Ishikawa (cell line): ENCODE measurements at regions not wholly inside any gene's neighbourhood (a gene's known extent, or its start where the extent isn't known, plus 50 kb on each side); places are given as distances from the start of the nearest gene placed in this dataset.

ENCODE experiments used
- CEBPB ChIP-seq: IDR thresholded peaks from 2 replicates; pipeline ENCODE4 v1.6.1; 2012
- CREB1 ChIP-seq: IDR thresholded peaks from 2 replicates; pipeline ENCODE4 v1.6.1; 2012; ENCODE audit warnings: low read depth
- EGR1 ChIP-seq: IDR thresholded peaks from 2 replicates; pipeline ENCODE4 v1.6.1; 2012
- EP300 ChIP-seq: IDR thresholded peaks from 2 replicates; pipeline ENCODE4 v1.6.1; 2012; ENCODE audit warnings: borderline replicate concordance
- FOXM1 ChIP-seq: IDR thresholded peaks from 2 replicates; pipeline ENCODE4 v1.6.1; 2012; ENCODE audit warnings: low read depth, borderline replicate concordance
- NFIC ChIP-seq: IDR thresholded peaks from 2 replicates; pipeline ENCODE4 v1.6.1; 2012
- RAD21 ChIP-seq: IDR thresholded peaks from 2 replicates; pipeline ENCODE4 v1.6.1; 2012; ENCODE audit warnings: low read depth
- REST ChIP-seq: IDR thresholded peaks from 2 replicates; pipeline ENCODE4 v1.6.1; 2012; ENCODE audit warnings: low read depth, mild to moderate bottlenecking
- TAF1 ChIP-seq: IDR thresholded peaks from 2 replicates; pipeline ENCODE4 v1.6.1; 2012; ENCODE audit warnings: low read depth, mild to moderate bottlenecking
- TCF12 ChIP-seq: IDR thresholded peaks from 2 replicates; pipeline ENCODE4 v1.6.1; 2012; ENCODE audit warnings: low read depth
- TEAD4 ChIP-seq: IDR thresholded peaks from 2 replicates; pipeline ENCODE4 v1.6.1; 2012
- YY1 ChIP-seq: IDR thresholded peaks from 2 replicates; pipeline ENCODE4 v1.6.1; 2012; ENCODE audit warnings: low read depth
- ZBTB7A ChIP-seq: IDR thresholded peaks from 2 replicates; pipeline ENCODE4 v1.6.1; 2012; ENCODE audit warnings: low read depth
- TF ChIP-seq, protein P1 (sequence below): IDR thresholded peaks from 2 replicates; pipeline ENCODE4 v1.6.1; 2012
- TF ChIP-seq, protein P2 (sequence below): IDR thresholded peaks from 2 replicates; pipeline ENCODE4 v1.6.1; 2012

DNA sequence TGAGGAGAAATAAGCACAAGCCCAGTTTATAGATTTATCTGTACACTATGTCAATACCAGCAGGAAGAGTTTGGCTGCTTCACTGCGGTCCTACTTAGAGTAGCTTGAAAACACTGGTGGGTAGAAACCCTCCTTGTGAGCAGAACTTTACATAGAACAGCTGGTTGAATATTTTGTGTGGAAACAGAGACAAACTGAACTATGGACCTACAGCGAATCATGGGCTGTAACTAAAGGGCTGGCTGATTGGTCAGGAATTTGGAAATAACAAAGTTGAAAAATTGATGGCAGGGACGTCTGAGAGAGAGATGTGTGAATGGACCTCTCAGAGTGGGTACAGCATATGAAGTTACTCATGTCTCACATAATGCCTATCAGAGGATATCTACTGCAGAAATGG lies 392.5 kb downstream of the MAN2A1 start:
- TF ChIP-seq NFIC: no peak
- no peak for TF ChIP-seq RAD21
- no peak for TF ChIP-seq CREB1
- no peak for TF ChIP-seq TAF1
- TF ChIP-seq EGR1: no peak
- TF ChIP-seq, protein P1, sequence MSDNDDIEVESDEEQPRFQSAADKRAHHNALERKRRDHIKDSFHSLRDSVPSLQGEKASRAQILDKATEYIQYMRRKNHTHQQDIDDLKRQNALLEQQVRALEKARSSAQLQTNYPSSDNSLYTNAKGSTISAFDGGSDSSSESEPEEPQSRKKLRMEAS: no peak
- TF ChIP-seq ZBTB7A: no peak
- no peak for TF ChIP-seq REST
- no peak for TF ChIP-seq TEAD4
- TF ChIP-seq TCF12: no peak
- TF ChIP-seq EP300: no peak
- TF ChIP-seq, protein P2, sequence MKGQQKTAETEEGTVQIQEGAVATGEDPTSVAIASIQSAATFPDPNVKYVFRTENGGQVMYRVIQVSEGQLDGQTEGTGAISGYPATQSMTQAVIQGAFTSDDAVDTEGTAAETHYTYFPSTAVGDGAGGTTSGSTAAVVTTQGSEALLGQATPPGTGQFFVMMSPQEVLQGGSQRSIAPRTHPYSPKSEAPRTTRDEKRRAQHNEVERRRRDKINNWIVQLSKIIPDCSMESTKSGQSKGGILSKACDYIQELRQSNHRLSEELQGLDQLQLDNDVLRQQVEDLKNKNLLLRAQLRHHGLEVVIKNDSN: no peak
- no peak for TF ChIP-seq YY1
- no peak for TF ChIP-seq FOXM1

DNA sequence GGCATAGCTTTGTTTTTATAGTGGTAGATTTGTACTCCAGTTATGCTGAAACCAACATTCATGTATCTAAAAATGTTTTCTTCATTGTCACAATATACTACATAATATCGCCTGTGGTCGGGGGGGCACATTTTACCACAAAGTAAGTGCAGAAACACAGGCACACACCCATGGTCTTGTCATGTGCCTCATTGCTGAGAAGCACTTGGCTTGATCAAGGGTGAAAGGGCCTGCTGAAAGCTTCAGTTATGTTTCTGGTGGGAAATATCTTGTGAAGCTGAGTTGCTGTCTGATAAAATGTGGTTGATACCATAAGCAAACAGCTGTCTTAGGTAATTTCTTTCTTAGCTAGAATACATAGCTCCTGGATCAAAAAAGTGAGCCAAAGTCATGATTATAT lies 393.1 kb downstream of the MAN2A1 start:
- TF ChIP-seq TAF1 (no peak), CREB1 (no peak), REST (no peak), TEAD4 (no peak)
- TF ChIP-seq, protein P1: no peak
- TF ChIP-seq, protein P2: no peak

- TF ChIP-seq, protein P1: no peak
- no peak for TF ChIP-seq TEAD4
- TF ChIP-seq, protein P2: no peak
Measured at GRCh38 chr5:110085826-110086225, 396.1 kb downstream of the MAN2A1 start.

GRCh38 chr5:110086658-110087388 lies 397.1 kb downstream of the MAN2A1 start:
- TF ChIP-seq REST (no peak), FOXM1 (no peak), YY1 (no peak), ZBTB7A (no peak), TAF1 (no peak), EP300 (no peak), CEBPB (no peak), RAD21 (no peak)
- TF ChIP-seq, protein P2: no peak
